Activated CD4-positive, alpha-beta memory T cell treated with anti-CD3 and anti-CD28 coated beads, Interleukin-2, amount 10 ng/mL, durations not matched to agents 7 days and 5 days (primary cell): ENCODE measurements at regions not wholly inside any gene's neighbourhood (a gene's known extent, or its start where the extent isn't known, plus 50 kb on each side); places are given as distances from the start of the nearest gene placed in this dataset.
"Not testable (repeated sequence)": the region's sequence is repeated elsewhere in the genome, so short reads cannot be mapped to it uniquely, and the experiment has no call there.

Experiments used
- CTCF ChIA-PET: fragments of 350-600 bp; sonication (Branson Sonifier 250); formaldehyde crosslinking; loops from one replicate; lab custom pipeline; 2021; ENCODE audit warnings: antibody characterized with exemption, inconsistent platforms; lab: Charles Lee
- POLR2A ChIA-PET: fragments of 350-600 bp; sonication (Branson Sonifier 250); formaldehyde crosslinking; loops from one replicate; lab custom pipeline; 2021; ENCODE audit warnings: antibody characterized with exemption; lab: Charles Lee
- DNase-seq: peaks from one replicate; pipeline ENCODE4 v3.0.0-alpha.2; 2020
- H3K27ac Mint-ChIP-seq: one replicate; pipeline ENCODE4 v1.8.0; 2021; ENCODE audit warnings: mild to moderate bottlenecking, mixed read lengths
- H3K27me3 Mint-ChIP-seq: one replicate; pipeline ENCODE4 v1.8.0; 2021; ENCODE audit warnings: mixed read lengths
- H3K36me3 Mint-ChIP-seq: one replicate; pipeline ENCODE4 v1.8.0; 2021; ENCODE audit warnings: low read depth, mixed read lengths
- H3K4me1 Mint-ChIP-seq: one replicate; pipeline ENCODE4 v1.8.0; 2021; ENCODE audit warnings: mixed read lengths
- H3K4me3 Mint-ChIP-seq: one replicate; pipeline ENCODE4 v1.8.0; 2021; ENCODE audit warnings: mild to moderate bottlenecking, mixed read lengths
- H3K9me3 Mint-ChIP-seq: one replicate; pipeline ENCODE4 v1.8.0; 2021; ENCODE audit warnings: mixed read lengths

- DNase-seq, result no peak
- Mint-ChIP-seq H3K27me3 (no peaks in the 10 kb centered on the region), H3K4me1 (no peaks in the 10 kb centered on the region), H3K27ac (no peak overlapping the region), H3K36me3 (no peaks in the 10 kb centered on the region), H3K9me3 (peaks cover 8% of the 10 kb centered on the region), H3K4me3 (no peak overlapping the region)
- ChIA-PET CTCF (no interaction called here), POLR2A (no interaction called here)
Observed at GRCh38 chr2:142502402-142502801, 371.6 kb upstream of the LRP1B start.

- Mint-ChIP-seq H3K4me1 (no peaks in the 10 kb centered on the region), H3K36me3 (no peaks in the 10 kb centered on the region), H3K9me3 (peaks cover 4% of the 10 kb centered on the region), H3K27ac (no peak overlapping the region), H3K4me3 (no peak overlapping the region), H3K27me3 (no peaks in the 10 kb centered on the region)
- no peak for DNase-seq
- ChIA-PET POLR2A (no interaction called here), CTCF (no interaction called here)
Observed at GRCh38 chr2:142495141-142495540, 364.3 kb upstream of the LRP1B start.

GRCh38 chr2:142489631-142490030 is 358.8 kb upstream of the LRP1B start:
- H3K4me3 Mint-ChIP-seq, H3K27ac Mint-ChIP-seq, H3K27me3 Mint-ChIP-seq, DNase-seq, H3K36me3 Mint-ChIP-seq, POLR2A ChIA-PET, H3K4me1 Mint-ChIP-seq, H3K9me3 Mint-ChIP-seq, CTCF ChIA-PET: not testable (repeated sequence)

- Mint-ChIP-seq H3K9me3 (no peaks in the 10 kb centered on the region), H3K4me1 (no peaks in the 10 kb centered on the region), H3K4me3 (no peak overlapping the region), H3K27ac (no peak overlapping the region), H3K36me3 (no peaks in the 10 kb centered on the region), H3K27me3 (no peaks in the 10 kb centered on the region)
- DNase-seq, result no peak
- ChIA-PET CTCF (no interaction called here), POLR2A (no interaction called here)
Observed at GRCh38 chr2:142484111-142484510, 353.3 kb upstream of the LRP1B start.

- Mint-ChIP-seq H3K27me3 (no peaks in the 10 kb centered on the region), H3K36me3 (no peaks in the 10 kb centered on the region), H3K27ac (no peak overlapping the region), H3K4me1 (no peaks in the 10 kb centered on the region), H3K4me3 (no peak overlapping the region), H3K9me3 (no peaks in the 10 kb centered on the region)
- DNase-seq, result no peak
- ChIA-PET POLR2A (no interaction called here), CTCF (no interaction called here)
Observed at GRCh38 chr2:142483653-142484052, 352.8 kb upstream of the LRP1B start.

GRCh38 chr2:142478206-142478605 is 347.4 kb upstream of the LRP1B start:
- ChIA-PET POLR2A (no interaction called here), CTCF (no interaction called here)
- Mint-ChIP-seq H3K27ac (no peak overlapping the region), H3K9me3 (peaks cover 2% of the 10 kb centered on the region), H3K27me3 (no peaks in the 10 kb centered on the region), H3K4me1 (no peaks in the 10 kb centered on the region), H3K4me3 (no peak overlapping the region), H3K36me3 (no peaks in the 10 kb centered on the region)
- DNase-seq, result no peak

- no peaks in the 10 kb centered on the region for H3K36me3 Mint-ChIP-seq
- POLR2A ChIA-PET, result no interaction called here
Observed at GRCh38 chr2:142472382-142472781, 341.6 kb upstream of the LRP1B start.

GRCh38 chr2:142467321-142467720 is 336.5 kb upstream of the LRP1B start:
- no peaks in the 10 kb centered on the region for H3K27me3 Mint-ChIP-seq
- H3K4me1 Mint-ChIP-seq, result no peaks in the 10 kb centered on the region
- H3K27ac Mint-ChIP-seq, result no peak overlapping the region
- DNase-seq, result no peak
- H3K36me3 Mint-ChIP-seq, result no peaks in the 10 kb centered on the region
- H3K4me3 Mint-ChIP-seq, result no peak overlapping the region
- CTCF ChIA-PET, result no interaction called here
- POLR2A ChIA-PET, result no interaction called here
- peaks cover 3% of the 10 kb centered on the region for H3K9me3 Mint-ChIP-seq

More at GRCh38 chr2:142472382-142472781, 341.6 kb upstream of the LRP1B start:
- CTCF ChIA-PET, result no interaction called here
- no peaks in the 10 kb centered on the region for H3K27me3 Mint-ChIP-seq
- H3K9me3 Mint-ChIP-seq, result peaks cover 3% of the 10 kb centered on the region
- no peak for DNase-seq
- no peak overlapping the region for H3K27ac Mint-ChIP-seq
- no peaks in the 10 kb centered on the region for H3K4me1 Mint-ChIP-seq
- no peak overlapping the region for H3K4me3 Mint-ChIP-seq

GRCh38 chr2:142463047-142463446 is 332.2 kb upstream of the LRP1B start:
- DNase-seq, result no peak
- ChIA-PET CTCF (no interaction called here), POLR2A (no interaction called here)
- H3K36me3 Mint-ChIP-seq, result no peaks in the 10 kb centered on the region
- H3K27ac Mint-ChIP-seq, result no peak overlapping the region
- H3K4me1 Mint-ChIP-seq, result no peaks in the 10 kb centered on the region
- no peak overlapping the region for H3K4me3 Mint-ChIP-seq
- H3K9me3 Mint-ChIP-seq, result peaks cover 3% of the 10 kb centered on the region
- H3K27me3 Mint-ChIP-seq, result no peaks in the 10 kb centered on the region

GRCh38 chr2:142462306-142462705 is 331.5 kb upstream of the LRP1B start:
- Mint-ChIP-seq H3K27ac (no peak overlapping the region), H3K27me3 (no peaks in the 10 kb centered on the region), H3K9me3 (no peaks in the 10 kb centered on the region), H3K36me3 (no peaks in the 10 kb centered on the region), H3K4me1 (no peaks in the 10 kb centered on the region), H3K4me3 (no peak overlapping the region)
- ChIA-PET CTCF (no interaction called here), POLR2A (no interaction called here)
- no peak for DNase-seq

- peaks cover 4% of the 10 kb centered on the region for H3K9me3 Mint-ChIP-seq
- H3K27me3 Mint-ChIP-seq, result no peaks in the 10 kb centered on the region
- no peaks in the 10 kb centered on the region for H3K4me1 Mint-ChIP-seq
- DNase-seq, result no peak
- H3K4me3 Mint-ChIP-seq, result no peak overlapping the region
- H3K27ac Mint-ChIP-seq, result no peak overlapping the region
- CTCF ChIA-PET, result no interaction called here
- no peaks in the 10 kb centered on the region for H3K36me3 Mint-ChIP-seq
- POLR2A ChIA-PET, result no interaction called here
Observed at GRCh38 chr2:142445551-142446072, 314.8 kb upstream of the LRP1B start.

- DNase-seq, result no peak
- H3K36me3 Mint-ChIP-seq, result no peaks in the 10 kb centered on the region
- no peak overlapping the region for H3K4me3 Mint-ChIP-seq
- no peaks in the 10 kb centered on the region for H3K27me3 Mint-ChIP-seq
- no peak overlapping the region for H3K27ac Mint-ChIP-seq
- CTCF ChIA-PET, result no interaction called here
- H3K9me3 Mint-ChIP-seq, result peaks cover 4% of the 10 kb centered on the region
- POLR2A ChIA-PET, result interaction anchor here (0.6 kb wide), 1 partner anchor 8 kb away, joined by 3 read pairs; no protein-coding TSS in a partner anchor
- no peaks in the 10 kb centered on the region for H3K4me1 Mint-ChIP-seq
Observed at GRCh38 chr2:142445023-142445422, 314.2 kb upstream of the LRP1B start.

GRCh38 chr2:142435847-142436246 is 305.0 kb upstream of the LRP1B start:
- Mint-ChIP-seq H3K27ac (no peak overlapping the region), H3K9me3 (peaks cover 2% of the 10 kb centered on the region), H3K27me3 (no peaks in the 10 kb centered on the region), H3K4me1 (no peaks in the 10 kb centered on the region), H3K4me3 (no peak overlapping the region), H3K36me3 (no peaks in the 10 kb centered on the region)
- DNase-seq, result no peak
- ChIA-PET POLR2A (no interaction called here), CTCF (no interaction called here)

GRCh38 chr2:142426064-142426463 is 295.2 kb upstream of the LRP1B start:
- H3K9me3 Mint-ChIP-seq, result peaks cover 2% of the 10 kb centered on the region
- no peak overlapping the region for H3K27ac Mint-ChIP-seq
- no peak for DNase-seq
- POLR2A ChIA-PET, result no interaction called here
- H3K4me3 Mint-ChIP-seq, result no peak overlapping the region
- CTCF ChIA-PET, result interaction anchor here (0.9 kb wide), 1 partner anchor 9 kb away, joined by 3 read pairs; no protein-coding TSS in a partner anchor
- no peaks in the 10 kb centered on the region for H3K36me3 Mint-ChIP-seq
- H3K27me3 Mint-ChIP-seq, result no peaks in the 10 kb centered on the region
- H3K4me1 Mint-ChIP-seq, result no peaks in the 10 kb centered on the region
